ENCODE measurements at regions not wholly inside any gene's neighbourhood (a gene's known extent, or its start where the extent isn't known, plus 50 kb on each side); places are given as distances from the start of the nearest gene placed in this dataset.
"Not testable (repeated sequence)": the region's sequence is repeated elsewhere in the genome, so short reads cannot be mapped to it uniquely, and the experiment has no call there.

GRCh38 chr14:52124791-52125684 lies 56.2 kb upstream of the NID2 start:
- peak; percentile 30 for DNase-seq

GRCh38 chr14:52122163-52122562 lies 53.3 kb upstream of the NID2 start:
- DNase-seq, result not testable (repeated sequence)

GRCh38 chr14:52121441-52121840 lies 52.6 kb upstream of the NID2 start:
- DNase-seq, result no peak

- DNase-seq, result no peak
Observed at GRCh38 chr14:52119030-52119429, 50.2 kb upstream of the NID2 start.

All from renal pelvis (tissue), 1 donor.